NCI-H510A (cell line): ENCODE measurements at regions not wholly inside any gene's neighbourhood (a gene's known extent, or its start where the extent isn't known, plus 50 kb on each side); places are given as distances from the start of the nearest gene placed in this dataset.
"Not testable (repeated sequence)": the region's sequence is repeated elsewhere in the genome, so short reads cannot be mapped to it uniquely, and the experiment has no call there.

Experiments used
- DNase-seq: peaks from one replicate; lab custom pipeline; 2025; lab: John Stamatoyannopoulos, UW

DNA sequence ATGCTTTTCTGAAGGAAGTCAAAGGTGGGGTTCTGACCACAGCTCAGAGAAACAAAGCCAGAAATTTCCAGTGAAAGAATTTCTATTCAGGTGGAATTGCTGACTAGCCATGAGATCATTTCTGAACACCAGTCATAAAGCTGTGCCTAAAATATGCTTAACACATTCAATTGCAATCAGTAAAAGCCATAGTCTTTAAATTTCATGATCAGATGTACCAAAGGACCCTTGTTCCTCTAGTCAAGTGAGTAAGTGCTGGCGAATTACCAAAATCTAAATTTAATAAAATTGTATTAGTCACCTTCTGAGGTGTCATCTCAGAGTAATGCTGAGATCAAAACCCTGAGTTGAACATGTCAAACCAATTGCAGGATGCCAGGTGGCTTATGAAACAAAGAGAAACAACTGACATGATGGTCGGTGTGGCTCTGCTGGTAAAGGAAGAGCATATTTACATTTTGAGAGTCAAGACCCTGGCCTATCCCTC lies 334.2 kb upstream of the CCNH start:
- DNase-seq: no peak

GRCh38 chr5:87746341-87746740 lies 333.6 kb upstream of the CCNH start:
- DNase-seq: no peak

GRCh38 chr5:87741881-87742280 lies 329.2 kb upstream of the CCNH start:
- no peak for DNase-seq

DNA sequence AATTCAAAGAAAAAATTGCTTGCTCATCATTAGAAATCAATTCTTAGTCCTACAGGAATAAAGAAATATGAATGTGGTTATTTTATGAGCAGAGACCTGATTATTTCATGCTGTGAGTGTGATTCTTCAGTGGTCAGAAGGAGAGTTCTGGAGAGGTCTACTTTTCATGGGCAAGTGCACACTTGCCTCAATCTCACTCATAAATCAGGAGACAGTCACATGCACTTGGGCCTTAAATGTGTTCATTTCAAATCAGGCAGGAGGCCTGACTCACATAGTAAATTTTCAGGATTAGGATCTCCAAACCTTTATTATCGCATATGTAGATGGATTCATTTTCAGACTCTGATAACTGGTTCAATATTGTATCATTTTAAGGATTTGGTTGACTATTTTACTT lies 323.2 kb upstream of the CCNH start:
- no peak for DNase-seq

DNA sequence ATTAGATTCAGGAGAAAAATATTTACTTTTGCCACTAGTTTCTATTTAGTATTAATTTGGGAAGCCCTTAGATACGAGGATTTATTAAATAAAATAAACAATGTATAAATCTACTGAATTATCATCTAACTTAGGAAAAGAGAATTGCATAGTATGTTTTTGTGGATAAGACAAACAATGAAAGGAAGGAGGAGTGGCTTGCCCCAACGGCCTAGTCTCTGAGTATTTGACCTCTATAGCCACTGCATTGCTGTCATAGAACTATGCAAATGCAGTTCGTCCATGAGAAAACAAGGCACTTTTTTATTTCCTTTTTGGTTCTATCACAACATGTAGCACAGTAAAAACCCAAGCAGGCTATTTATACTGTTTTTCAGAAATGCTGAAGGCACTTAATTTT lies 321.2 kb upstream of the CCNH start:
- no peak for DNase-seq

GRCh38 chr5:87732875-87733768 lies 320.4 kb upstream of the CCNH start:
- DNase-seq: no peak

DNA sequence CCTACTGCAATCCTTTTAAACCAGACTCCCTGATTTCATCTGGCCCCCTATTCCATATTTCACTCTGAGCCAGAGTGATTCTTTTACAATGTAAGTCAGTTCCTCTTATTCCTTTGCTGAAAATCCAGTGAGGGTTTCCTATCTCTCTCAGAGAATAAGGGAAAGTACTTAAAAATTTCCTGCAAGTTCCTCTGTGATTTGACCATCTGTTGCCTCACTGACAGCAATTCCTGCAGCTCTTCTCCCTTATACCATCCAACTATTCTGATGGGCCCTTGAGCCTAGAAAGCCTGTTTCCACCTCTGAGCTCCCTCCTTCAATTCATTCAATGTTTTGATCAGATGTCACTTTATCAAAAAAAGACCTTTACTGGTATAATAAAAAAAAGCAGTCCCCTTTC lies 317.1 kb upstream of the CCNH start:
- no peak for DNase-seq

- DNase-seq: no peak
Observed at GRCh38 chr5:87722286-87722685, 309.6 kb upstream of the CCNH start.

DNA sequence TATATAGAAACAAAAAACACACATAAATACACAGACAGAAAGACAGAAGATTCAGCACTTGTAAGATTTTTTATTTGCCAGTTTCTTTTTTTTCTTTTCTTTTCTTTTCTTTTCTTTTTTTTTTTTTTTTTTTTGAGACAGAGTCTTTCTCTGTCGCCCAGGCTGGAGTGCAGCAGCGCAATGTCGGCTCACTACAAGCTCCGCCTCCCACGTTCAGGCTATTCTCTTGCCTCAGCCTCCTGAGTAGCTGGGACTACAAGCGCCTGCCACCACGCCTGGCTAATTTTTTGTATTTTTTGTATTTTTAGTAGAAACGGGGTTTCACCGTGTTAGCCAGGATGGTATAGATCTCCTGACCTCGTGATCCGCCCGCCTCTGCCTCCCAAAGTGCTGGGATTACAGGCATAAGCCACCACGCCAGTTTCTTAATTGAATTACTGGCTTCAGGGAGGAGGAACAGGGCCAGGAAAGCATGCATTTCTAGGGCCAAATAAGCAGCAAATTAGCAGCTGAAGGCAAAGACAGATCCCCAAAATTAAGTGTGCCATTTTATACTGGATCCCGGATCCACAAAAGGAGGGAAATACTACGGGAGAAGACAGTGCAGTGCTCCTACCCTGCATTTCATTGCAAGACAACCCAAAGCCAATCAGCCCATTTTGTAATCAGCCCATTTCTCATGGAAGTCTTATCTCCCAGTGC lies 305.6 kb upstream of the CCNH start:
- not testable (repeated sequence) for DNase-seq

GRCh38 chr5:87717761-87718160 lies 305.0 kb upstream of the CCNH start:
- no peak for DNase-seq

DNA sequence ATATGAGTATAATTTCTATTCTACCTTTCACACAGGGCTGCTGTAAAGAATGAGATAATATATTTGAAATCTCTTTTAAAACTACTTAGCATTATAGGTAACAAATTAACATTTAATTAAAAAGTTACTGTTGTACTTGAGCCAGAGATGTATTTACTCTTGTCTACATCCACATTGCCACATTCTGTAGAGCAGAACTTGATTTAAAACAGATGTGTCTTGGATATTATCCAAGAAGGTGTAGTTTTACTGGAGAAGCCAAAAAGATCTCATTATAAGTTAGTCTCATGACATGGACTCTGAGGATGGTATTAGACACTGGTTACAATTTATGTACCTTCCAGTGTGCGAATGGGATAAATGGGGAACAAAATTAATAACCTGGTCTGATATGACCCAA lies 293.1 kb upstream of the CCNH start:
- DNase-seq: no peak

GRCh38 chr5:87686975-87687374 lies 274.2 kb upstream of the CCNH start:
- no peak for DNase-seq

GRCh38 chr5:87686018-87686417 lies 273.3 kb upstream of the CCNH start:
- DNase-seq: no peak

GRCh38 chr5:87674235-87674634 lies 261.5 kb upstream of the CCNH start:
- DNase-seq: no peak

- no peak for DNase-seq
Observed at GRCh38 chr5:87671146-87671545, 258.4 kb upstream of the CCNH start.

- no peak for DNase-seq
Observed at GRCh38 chr5:87665166-87665565, 252.4 kb upstream of the CCNH start.

DNA sequence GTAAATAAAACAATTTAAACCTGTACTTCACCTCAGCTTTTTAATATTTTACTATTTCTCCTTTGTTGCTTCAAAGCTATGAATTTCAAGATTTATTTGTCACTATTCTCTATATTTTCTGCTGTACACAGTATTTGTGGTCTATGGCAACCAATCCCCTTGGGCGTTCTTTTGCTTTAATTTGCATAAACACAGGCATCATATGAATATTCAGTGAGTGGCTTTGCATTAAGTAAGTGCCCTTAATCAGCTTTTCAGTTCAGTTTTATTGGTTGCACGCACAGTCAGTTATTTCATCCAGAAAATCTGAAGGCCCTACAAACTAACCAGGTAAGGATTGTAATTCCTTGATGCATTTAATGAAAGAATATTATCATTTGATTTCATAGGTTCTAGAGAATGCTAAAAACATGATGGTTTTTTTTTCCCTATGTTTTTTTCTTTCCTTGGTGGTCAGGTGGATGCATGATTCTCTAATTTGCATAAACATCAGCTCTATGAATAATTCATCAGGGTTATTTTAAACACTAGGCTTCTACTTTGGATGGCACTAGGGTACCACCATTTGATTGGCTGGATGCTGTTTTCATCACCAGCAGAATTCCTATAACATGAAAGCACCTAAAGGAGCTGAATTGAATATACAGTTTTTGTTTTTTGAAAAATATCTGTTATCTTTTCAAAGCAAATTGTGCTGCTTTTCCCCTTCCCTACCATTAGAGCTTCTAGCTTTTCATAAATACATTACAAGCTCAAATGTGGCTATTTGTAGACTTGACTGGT lies 249.2 kb upstream of the CCNH start:
- DNase-seq: no peak

GRCh38 chr5:87653242-87653641 lies 240.5 kb upstream of the CCNH start:
- no peak for DNase-seq

DNA sequence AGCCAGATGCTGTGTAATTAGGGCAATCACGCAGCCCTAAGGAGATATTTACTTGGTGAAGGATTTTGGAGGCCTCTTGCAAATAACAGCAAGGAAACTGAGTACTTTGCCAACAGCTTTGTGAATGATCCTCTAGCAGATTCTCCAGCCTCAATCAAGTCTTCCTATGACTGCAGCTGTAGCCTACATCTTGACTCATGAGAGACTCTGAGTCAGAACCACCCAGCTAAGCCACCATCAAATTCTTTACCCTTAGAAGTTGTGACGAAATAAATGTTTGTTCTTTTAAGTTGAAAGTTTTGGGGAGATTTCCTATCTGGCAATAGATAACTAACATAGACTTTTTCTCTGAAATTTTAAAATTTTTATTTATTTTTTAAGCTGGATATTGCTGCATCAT lies 237.6 kb upstream of the CCNH start:
- no peak for DNase-seq

DNA sequence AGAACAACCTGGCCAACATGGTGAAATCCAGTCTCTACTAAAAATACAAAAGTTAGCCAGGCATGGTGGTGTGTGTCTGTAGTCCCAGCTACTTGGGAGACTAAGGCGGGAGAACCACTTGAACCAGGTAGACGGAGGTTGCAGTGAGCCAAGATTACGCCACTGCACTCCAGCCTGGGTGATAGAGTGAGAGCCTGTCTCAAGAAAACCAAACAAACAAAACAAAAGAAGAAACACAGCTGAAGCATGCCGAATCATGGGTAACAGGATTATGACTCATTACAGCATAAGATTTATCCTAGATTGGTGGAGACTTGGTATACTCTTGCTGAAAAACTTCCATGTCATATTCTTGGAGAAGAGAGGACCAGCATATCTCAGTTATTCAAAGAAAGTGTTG lies 236.7 kb upstream of the CCNH start:
- DNase-seq: no peak

DNA sequence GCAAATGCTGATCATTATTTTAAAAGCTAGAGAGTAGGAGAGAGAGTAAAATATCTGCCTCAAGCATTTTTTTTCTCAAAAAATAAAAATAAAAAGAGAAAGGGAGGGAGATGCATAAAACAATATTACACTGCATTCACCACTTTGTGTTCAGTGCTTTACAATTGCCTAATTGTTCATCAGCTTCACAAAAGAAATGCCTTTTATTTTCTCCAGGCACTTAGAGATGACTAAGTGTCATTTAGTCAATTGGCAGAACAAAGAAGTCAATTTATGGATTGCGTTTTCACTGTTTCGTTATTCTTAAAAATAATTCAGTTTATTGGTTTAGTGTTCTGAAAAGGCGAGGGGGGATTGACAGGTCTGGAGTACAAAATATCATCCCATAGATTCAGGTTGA lies 232.5 kb upstream of the CCNH start:
- DNase-seq: no peak

DNA sequence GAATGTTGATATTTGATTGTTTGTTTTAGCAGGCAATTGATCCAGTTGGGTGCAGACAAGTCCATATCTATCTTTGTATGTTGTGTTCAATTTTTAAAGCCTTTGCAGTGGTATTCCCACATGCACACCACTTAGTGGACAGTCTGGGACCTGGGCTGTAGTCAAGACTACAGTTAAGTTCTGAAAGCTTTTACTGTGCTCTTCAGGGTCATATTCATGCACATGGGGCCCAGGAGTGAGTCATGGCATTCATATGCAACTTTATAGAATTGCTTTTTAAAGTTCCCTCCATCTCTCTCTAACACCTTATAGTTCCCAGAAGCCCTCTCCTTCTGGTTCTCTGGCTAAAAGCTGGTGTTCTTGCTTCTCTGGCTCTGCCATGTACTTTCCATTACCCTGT lies 228.2 kb upstream of the CCNH start:
- no peak for DNase-seq

DNA sequence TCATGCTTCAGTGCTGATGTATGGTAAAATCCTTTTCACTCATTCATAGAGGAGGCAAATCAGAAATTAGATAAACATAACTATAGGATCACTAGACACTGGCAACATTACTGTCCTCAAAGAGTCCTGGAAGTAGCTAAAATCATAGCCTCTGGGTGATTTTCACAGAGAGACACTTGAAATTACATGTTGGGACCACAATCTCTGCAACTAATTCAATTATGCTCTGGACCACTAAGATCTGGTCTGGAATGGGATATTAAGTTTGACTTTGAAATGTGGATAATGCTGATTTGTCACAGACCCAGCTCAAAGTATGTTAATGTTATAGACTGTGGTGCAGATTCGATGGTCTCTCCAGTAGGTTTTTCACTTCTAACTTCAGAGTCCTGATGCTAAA lies 214.6 kb upstream of the CCNH start:
- DNase-seq: no peak
